Keratinocyte (primary cell): ENCODE measurements at regions not wholly inside any gene's neighbourhood (a gene's known extent, or its start where the extent isn't known, plus 50 kb on each side); places are given as distances from the start of the nearest gene placed in this dataset.

ENCODE experiments used
- EZH2 ChIP-seq: IDR thresholded peaks from one replicate; pipeline ENCODE4 v1.6.1; 2012; ENCODE audit warnings: inconsistent platforms, mild to moderate bottlenecking, low read length, moderate library complexity
- TF ChIP-seq, protein P1 (sequence below), 3 experiments: IDR thresholded peaks in 1 of 3; conservative IDR thresholded peaks in 1 of 3; optimal IDR thresholded peaks in 1 of 3; 2 replicates in 2 of 3; 3 replicates in 1 of 3; pipeline versions ENCODE3 to v1.5.1; 2011; ENCODE audit warnings: low read length in 3 of 3, mild to moderate bottlenecking in 3 of 3, moderate library complexity in 2 of 3, control low read depth in 1 of 3, inconsistent platforms in 1 of 3; ENCODE audit not compliant: insufficient read depth in 2 of 3; ENCODE audit errors: extremely low read depth in 1 of 3

DNA sequence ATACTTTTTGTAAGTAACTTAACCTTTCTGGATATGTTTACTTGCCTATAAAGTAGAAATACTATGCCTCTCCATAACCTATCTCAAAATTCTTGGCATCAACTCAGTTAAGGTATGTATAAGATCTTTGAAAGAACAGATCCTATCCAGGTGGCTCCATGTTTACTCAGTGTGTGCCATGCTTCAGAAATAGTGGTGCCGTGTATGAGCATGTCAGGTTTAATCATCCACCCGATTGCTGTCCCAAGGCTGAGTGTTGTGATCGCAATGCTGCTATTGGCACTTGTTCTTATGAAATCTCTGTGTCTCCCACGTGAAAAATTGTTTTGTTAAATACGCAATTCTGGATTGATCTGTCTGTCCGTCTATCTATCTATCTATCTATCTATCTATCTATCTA lies 85.9 kb upstream of the SNX19 start:
- TF ChIP-seq, protein P1, sequence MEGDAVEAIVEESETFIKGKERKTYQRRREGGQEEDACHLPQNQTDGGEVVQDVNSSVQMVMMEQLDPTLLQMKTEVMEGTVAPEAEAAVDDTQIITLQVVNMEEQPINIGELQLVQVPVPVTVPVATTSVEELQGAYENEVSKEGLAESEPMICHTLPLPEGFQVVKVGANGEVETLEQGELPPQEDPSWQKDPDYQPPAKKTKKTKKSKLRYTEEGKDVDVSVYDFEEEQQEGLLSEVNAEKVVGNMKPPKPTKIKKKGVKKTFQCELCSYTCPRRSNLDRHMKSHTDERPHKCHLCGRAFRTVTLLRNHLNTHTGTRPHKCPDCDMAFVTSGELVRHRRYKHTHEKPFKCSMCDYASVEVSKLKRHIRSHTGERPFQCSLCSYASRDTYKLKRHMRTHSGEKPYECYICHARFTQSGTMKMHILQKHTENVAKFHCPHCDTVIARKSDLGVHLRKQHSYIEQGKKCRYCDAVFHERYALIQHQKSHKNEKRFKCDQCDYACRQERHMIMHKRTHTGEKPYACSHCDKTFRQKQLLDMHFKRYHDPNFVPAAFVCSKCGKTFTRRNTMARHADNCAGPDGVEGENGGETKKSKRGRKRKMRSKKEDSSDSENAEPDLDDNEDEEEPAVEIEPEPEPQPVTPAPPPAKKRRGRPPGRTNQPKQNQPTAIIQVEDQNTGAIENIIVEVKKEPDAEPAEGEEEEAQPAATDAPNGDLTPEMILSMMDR (optimal IDR thresholded peaks at IDR 0.05 in 1 of 3, IDR thresholded peaks at IDR 0.05 in 1 of 3, conservative IDR thresholded peaks at IDR 0.05 in 1 of 3; ENCODE audit: extremely low read depth in 1 of 3, insufficient read depth in 2 of 3, low read length in 3 of 3): no peak
- no peak for TF ChIP-seq EZH2
